HCT116 (cell line): ENCODE measurements at regions not wholly inside any gene's neighbourhood (a gene's known extent, or its start where the extent isn't known, plus 50 kb on each side); places are given as distances from the start of the nearest gene placed in this dataset.

Source experiments
- ATAC-seq: fragments of 200-7000 bp; cut with Tn5 transposase; 2 replicates; pipeline ENCODE4 v1.9.1; 2020; ENCODE audit warnings: mild to moderate bottlenecking, moderate library complexity
- BruUV-seq: library from RNA; stranded (reverse); fragments of 400-500 nt; replicated peaks from 2 replicates; lab custom pipeline; 2021; lab: Mats Ljungman, UMichigan
- CTCF ChIA-PET: fragments of 300-600 bp; sonication (Branson Sonifier 250); formaldehyde crosslinking; loops from one replicate; lab custom pipeline; 2021; ENCODE audit warnings: antibody characterized with exemption; lab: Charles Lee
- POLR2A ChIA-PET: fragments of 300-600, 350-600 bp; sonication (Branson Sonifier 250); formaldehyde crosslinking; loops from one replicate; lab custom pipeline; 2021; ENCODE audit warnings: antibody characterized with exemption; lab: Charles Lee
- RAD21 ChIA-PET, 2 experiments: fragments of 300-600 bp; sonication (Branson Sonifier 250); formaldehyde crosslinking; loops; one replicate each; lab custom pipeline; 2023; ENCODE audit warnings: low total read pairs in 2 of 2; ENCODE audit not compliant: uncharacterized antibody in 2 of 2, unreplicated experiment in 2 of 2, low non-redundant PET in 1 of 2; lab: Charles Lee
- DNase-seq: peaks from one replicate; pipeline ENCODE4 v3.0.0-alpha.2; 2010; ENCODE audit warnings: low read depth, low spot score
- H2AFZ ChIP-seq: fragments of 200-600 bp; shearing (Covaris generic), sonication (generic); 2 replicates; pipeline ENCODE4 v1.6.1; 2017; ENCODE audit warnings: low read depth, mixed run types, mixed read lengths, antibody characterized with exemption, low read length; ENCODE audit not compliant: poor library complexity, severe bottlenecking
- H3K27ac ChIP-seq: 2 replicates; pipeline ENCODE4 v1.5.1; 2012; ENCODE audit warnings: low read depth, low read length
- H3K27me3 ChIP-seq: fragments of 200-600 bp; sonication (generic); 2 replicates; pipeline ENCODE4 v1.6.1; 2016; ENCODE audit warnings: mixed run types, low read length, mixed read lengths; ENCODE audit not compliant: insufficient read depth
- H3K36me3 ChIP-seq, 2 experiments: fragments of 200-500 bp in 1 of 2; fragments of 200-600 bp in 1 of 2; sonication (Bioruptor generic) in 1 of 2; sonication (generic) in 1 of 2; 2 replicates each; pipeline versions ENCODE4 v1.5.1 to v1.6.1; 2014 to 2016; ENCODE audit warnings: low read length in 2 of 2, inconsistent platforms in 1 of 2, mixed read lengths in 1 of 2, mixed run types in 1 of 2; ENCODE audit not compliant: insufficient read depth in 2 of 2, control insufficient read depth in 1 of 2
- H3K4me1 ChIP-seq, 2 experiments: fragments of 200-600 bp in 1 of 2; sonication (generic) in 1 of 2; 2 replicates each; pipeline versions ENCODE4 v1.5.1 to v1.6.1; 2012 to 2017; ENCODE audit warnings: low read length in 2 of 2, inconsistent platforms in 1 of 2, mild to moderate bottlenecking in 1 of 2, mixed read lengths in 1 of 2, mixed run types in 1 of 2, moderate library complexity in 1 of 2; ENCODE audit not compliant: insufficient read depth in 2 of 2, control insufficient read depth in 1 of 2
- H3K4me2 ChIP-seq: fragments of 200-600 bp; sonication (generic); 2 replicates; pipeline ENCODE4 v1.6.1; 2017; ENCODE audit warnings: mixed run types, low read length, mixed read lengths
- H3K4me3 ChIP-seq, 2 experiments: fragments of 200-600 bp in 1 of 2; sonication (generic) in 1 of 2; replicated peaks in 1 of 2; 2 replicates each; pipeline ENCODE4 v1.5.1; 2011 to 2016; ENCODE audit warnings: low read length in 2 of 2, control low read depth in 1 of 2, low read depth in 1 of 2, mild to moderate bottlenecking in 1 of 2, mixed read lengths in 1 of 2, mixed run types in 1 of 2
- H3K79me2 ChIP-seq: fragments of 200-600 bp; sonication (generic); 2 replicates; pipeline ENCODE4 v1.6.1; 2017; ENCODE audit warnings: mild to moderate bottlenecking, mixed run types, low read length, moderate library complexity, mixed read lengths; ENCODE audit not compliant: insufficient read depth
- H3K9ac ChIP-seq: fragments of 200-600 bp; sonication (generic); 2 replicates; pipeline ENCODE4 v1.6.1; 2016; ENCODE audit warnings: low read length, mixed read lengths
- H3K9me2 ChIP-seq: fragments of 200-600 bp; sonication (generic), shearing (Covaris generic); 2 replicates; pipeline ENCODE4 v1.6.1; 2017; ENCODE audit warnings: mixed run types, mild to moderate bottlenecking, moderate library complexity; ENCODE audit not compliant: insufficient read depth
- H3K9me3 ChIP-seq, 2 experiments: fragments of 200-500 bp in 1 of 2; fragments of 200-600 bp in 1 of 2; sonication (Bioruptor generic) in 1 of 2; sonication (generic) in 1 of 2; 2 replicates each; pipeline ENCODE4 v1.6.1; 2014 to 2017; ENCODE audit warnings: low read length in 2 of 2, mixed read lengths in 2 of 2, inconsistent platforms in 1 of 2, low read depth in 1 of 2, mild to moderate bottlenecking in 1 of 2, mixed run types in 1 of 2, moderate library complexity in 1 of 2; ENCODE audit not compliant: control insufficient read depth in 1 of 2, insufficient read depth in 1 of 2
- H4K20me1 ChIP-seq: fragments of 200-600 bp; sonication (generic), shearing (Covaris generic); 2 replicates; pipeline ENCODE4 v1.6.1; 2017; ENCODE audit warnings: mixed run types, mild to moderate bottlenecking, moderate library complexity; ENCODE audit not compliant: insufficient read depth
- EGR1 ChIP-seq: IDR thresholded peaks from 2 replicates; pipeline ENCODE4 v1.6.1; 2012; ENCODE audit warnings: low read depth
- POLR2A ChIP-seq: IDR thresholded peaks from 2 replicates; pipeline ENCODE4 v1.7.0; 2011; ENCODE audit warnings: borderline replicate concordance; ENCODE audit not compliant: insufficient read depth, insufficient read length; ENCODE audit errors: extremely low read depth
- TCF7L2 ChIP-seq: IDR thresholded peaks from 2 replicates; pipeline ENCODE4 v1.7.0; 2011; ENCODE audit warnings: borderline replicate concordance, inconsistent platforms; ENCODE audit not compliant: insufficient read depth, insufficient read length; ENCODE audit errors: extremely low read depth
- YY1 ChIP-seq: IDR thresholded peaks from 2 replicates; pipeline ENCODE4 v1.6.1; 2011; ENCODE audit warnings: low read length, low read depth, moderate library complexity, mild to moderate bottlenecking; ENCODE audit not compliant: insufficient replicate concordance; ENCODE audit errors: extremely low read depth
- intact Hi-C: fragments of 100-400 bp; cut with micrococcal nuclease; formaldehyde crosslinking; loops from 2 replicates; pipeline ENCODE4 v1.10.0; 2022
- TF ChIP-seq, protein P1 (sequence below): IDR thresholded peaks from 2 replicates; pipeline ENCODE4 v1.6.1; 2011; ENCODE audit warnings: mild to moderate bottlenecking, low read length, moderate library complexity; ENCODE audit not compliant: insufficient replicate concordance; ENCODE audit errors: extremely low read depth
- TF ChIP-seq, protein P2 (sequence below): IDR thresholded peaks from 2 replicates; pipeline ENCODE4 v1.6.1; 2012

DNA sequence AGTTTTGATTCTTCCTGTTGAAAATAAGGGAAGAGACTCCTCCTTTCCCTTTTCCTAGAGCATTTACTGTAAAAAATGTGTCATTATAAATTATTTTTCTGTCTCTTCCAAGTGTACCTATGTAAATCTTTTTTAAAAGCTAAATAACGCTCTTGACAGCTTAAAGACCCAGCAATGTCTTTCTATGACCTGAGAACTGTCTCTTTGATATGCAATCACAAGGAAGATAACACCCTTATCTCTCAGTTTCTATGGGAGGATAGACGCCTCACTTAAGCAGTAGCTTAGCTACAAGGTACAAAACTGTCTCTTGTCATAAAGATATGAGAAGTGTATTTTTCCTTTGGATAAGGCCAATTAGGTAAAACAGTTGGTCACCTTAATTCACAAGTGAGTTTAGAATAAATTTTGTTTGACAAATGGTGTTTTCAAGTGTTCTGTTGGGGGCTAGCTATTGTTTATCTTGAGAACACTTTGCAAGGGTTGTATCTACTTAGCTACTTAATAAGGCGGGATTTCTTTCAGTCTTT, 980.6 kb upstream of the EYS start:
- ChIA-PET POLR2A (no interaction called here), RAD21 (no interaction called here), CTCF (no interaction called here)
- Histone ChIP-seq H3K36me3 (no peaks in the 10 kb centered on the region), H3K9ac (no peak overlapping the region), H3K4me1 (no peaks in the 10 kb centered on the region), H3K4me3 (no peak overlapping the region), H4K20me1 (no peaks in the 10 kb centered on the region), H3K27me3 (no peaks in the 10 kb centered on the region), H3K4me2 (no peak overlapping the region), H3K79me2 (no peaks in the 10 kb centered on the region), H3K27ac (no peak overlapping the region), H3K9me3 (peaks cover 5 to 12% of the 10 kb centered on the region in 2 experiments; a peak in 2 of 4 replicates)
- DNase-seq: no peak
- no peak for ATAC-seq
- BruUV-seq: no TSS peak
- TF ChIP-seq EGR1: no peak
- TF ChIP-seq, all 23 proteins: peak for 0
- Histone ChIP-seq H2AFZ (no peak overlapping the region), H3K9me2 (no peaks in the 10 kb centered on the region)
- intact Hi-C loops: no loop called here

DNA sequence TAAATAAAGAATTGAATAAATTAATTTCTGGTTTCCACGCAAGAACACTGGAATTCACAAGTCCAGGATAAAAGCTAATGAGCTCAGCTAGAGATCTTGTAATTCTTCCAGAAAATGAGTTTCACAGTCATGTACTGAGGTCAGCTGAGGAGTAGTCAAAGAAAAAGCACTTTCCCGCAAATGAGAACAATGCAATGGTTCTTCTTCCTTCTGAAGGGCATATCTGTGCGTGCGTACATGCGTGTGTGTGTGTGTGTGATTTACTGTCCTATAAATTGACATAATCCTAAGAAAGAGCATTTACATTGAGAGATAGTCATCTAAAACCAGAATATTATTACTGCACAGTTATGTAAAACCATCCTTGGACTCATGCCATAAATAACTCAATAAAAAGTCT, 968.9 kb upstream of the EYS start:
- H3K4me2 ChIP-seq: no peak overlapping the region
- ChIA-PET POLR2A (no interaction called here), CTCF (no interaction called here), RAD21 (no interaction called here)
- H3K4me1 ChIP-seq: no peaks in the 10 kb centered on the region
- H3K27ac ChIP-seq: no peak overlapping the region
- H3K27me3 ChIP-seq: no peaks in the 10 kb centered on the region
- no peaks in the 10 kb centered on the region for H4K20me1 ChIP-seq
- no peak for TF ChIP-seq YY1
- TF ChIP-seq, protein P1, sequence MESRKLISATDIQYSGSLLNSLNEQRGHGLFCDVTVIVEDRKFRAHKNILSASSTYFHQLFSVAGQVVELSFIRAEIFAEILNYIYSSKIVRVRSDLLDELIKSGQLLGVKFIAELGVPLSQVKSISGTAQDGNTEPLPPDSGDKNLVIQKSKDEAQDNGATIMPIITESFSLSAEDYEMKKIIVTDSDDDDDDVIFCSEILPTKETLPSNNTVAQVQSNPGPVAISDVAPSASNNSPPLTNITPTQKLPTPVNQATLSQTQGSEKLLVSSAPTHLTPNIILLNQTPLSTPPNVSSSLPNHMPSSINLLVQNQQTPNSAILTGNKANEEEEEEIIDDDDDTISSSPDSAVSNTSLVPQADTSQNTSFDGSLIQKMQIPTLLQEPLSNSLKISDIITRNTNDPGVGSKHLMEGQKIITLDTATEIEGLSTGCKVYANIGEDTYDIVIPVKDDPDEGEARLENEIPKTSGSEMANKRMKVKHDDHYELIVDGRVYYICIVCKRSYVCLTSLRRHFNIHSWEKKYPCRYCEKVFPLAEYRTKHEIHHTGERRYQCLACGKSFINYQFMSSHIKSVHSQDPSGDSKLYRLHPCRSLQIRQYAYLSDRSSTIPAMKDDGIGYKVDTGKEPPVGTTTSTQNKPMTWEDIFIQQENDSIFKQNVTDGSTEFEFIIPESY: no peak
- TF ChIP-seq TCF7L2: no peak
- TF ChIP-seq, protein P2, sequence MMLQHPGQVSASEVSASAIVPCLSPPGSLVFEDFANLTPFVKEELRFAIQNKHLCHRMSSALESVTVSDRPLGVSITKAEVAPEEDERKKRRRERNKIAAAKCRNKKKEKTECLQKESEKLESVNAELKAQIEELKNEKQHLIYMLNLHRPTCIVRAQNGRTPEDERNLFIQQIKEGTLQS: no peak
- TF ChIP-seq POLR2A: no peak
- H3K36me3 ChIP-seq: no peaks in the 10 kb centered on the region
- no peaks in the 10 kb centered on the region for H3K9me2 ChIP-seq
- ATAC-seq (no peak), DNase-seq (no peak)
- intact Hi-C loops: no loop called here
- H3K9ac ChIP-seq: no peak overlapping the region
- BruUV-seq: no TSS peak
- H2AFZ ChIP-seq: no peak overlapping the region
- H3K4me3 ChIP-seq: no peak overlapping the region
- no peaks in the 10 kb centered on the region for H3K79me2 ChIP-seq
- peaks cover 3 to 11% of the 10 kb centered on the region in 2 experiments; a peak in 2 of 4 replicates for H3K9me3 ChIP-seq
